Mammary epithelial cell (primary cell): ENCODE measurements at regions not wholly inside any gene's neighbourhood (a gene's known extent, or its start where the extent isn't known, plus 50 kb on each side); places are given as distances from the start of the nearest gene placed in this dataset.

Experiments used
- EZH2 ChIP-seq: IDR thresholded peaks from 2 replicates; pipeline ENCODE4 v1.6.1; 2012; ENCODE audit warnings: low read length, inconsistent platforms, borderline replicate concordance
- TF ChIP-seq, protein P1 (sequence below), 2 donors: IDR thresholded peaks in 1 of 2; conservative IDR thresholded peaks in 1 of 2; 2 replicates each; pipeline ENCODE4 v1.5.1; 2011 to 2012; ENCODE audit warnings: inconsistent platforms in 2 of 2, low read length in 2 of 2, mild to moderate bottlenecking in 2 of 2, control low read depth in 1 of 2, low read depth in 1 of 2; ENCODE audit not compliant: insufficient read depth in 1 of 2; ENCODE audit errors: extremely low read depth in 1 of 2

DNA sequence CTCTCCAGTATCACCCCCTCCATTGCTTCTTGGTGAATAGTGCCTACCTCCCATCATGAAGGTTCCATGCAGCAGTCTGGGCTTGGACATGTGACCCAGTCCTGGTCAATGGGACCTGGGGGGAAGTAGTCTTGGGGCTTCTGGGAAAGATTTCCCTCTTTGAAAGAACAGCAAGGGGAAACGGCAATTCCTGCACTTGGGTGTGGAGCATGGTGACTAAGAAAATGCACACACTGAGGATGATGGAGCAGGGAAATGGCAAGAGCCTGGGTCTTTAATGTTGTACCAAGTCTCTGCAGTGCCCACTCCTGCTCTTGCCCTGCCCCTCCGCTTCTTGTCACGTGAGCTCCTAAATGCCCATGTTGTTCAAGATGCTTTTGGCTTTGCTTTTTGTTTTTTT is 131.4 kb upstream of the SIX2 start:
- TF ChIP-seq, protein P1, sequence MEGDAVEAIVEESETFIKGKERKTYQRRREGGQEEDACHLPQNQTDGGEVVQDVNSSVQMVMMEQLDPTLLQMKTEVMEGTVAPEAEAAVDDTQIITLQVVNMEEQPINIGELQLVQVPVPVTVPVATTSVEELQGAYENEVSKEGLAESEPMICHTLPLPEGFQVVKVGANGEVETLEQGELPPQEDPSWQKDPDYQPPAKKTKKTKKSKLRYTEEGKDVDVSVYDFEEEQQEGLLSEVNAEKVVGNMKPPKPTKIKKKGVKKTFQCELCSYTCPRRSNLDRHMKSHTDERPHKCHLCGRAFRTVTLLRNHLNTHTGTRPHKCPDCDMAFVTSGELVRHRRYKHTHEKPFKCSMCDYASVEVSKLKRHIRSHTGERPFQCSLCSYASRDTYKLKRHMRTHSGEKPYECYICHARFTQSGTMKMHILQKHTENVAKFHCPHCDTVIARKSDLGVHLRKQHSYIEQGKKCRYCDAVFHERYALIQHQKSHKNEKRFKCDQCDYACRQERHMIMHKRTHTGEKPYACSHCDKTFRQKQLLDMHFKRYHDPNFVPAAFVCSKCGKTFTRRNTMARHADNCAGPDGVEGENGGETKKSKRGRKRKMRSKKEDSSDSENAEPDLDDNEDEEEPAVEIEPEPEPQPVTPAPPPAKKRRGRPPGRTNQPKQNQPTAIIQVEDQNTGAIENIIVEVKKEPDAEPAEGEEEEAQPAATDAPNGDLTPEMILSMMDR (conservative IDR thresholded peaks at IDR 0.05 in 1 of 2, IDR thresholded peaks at IDR 0.05 in 1 of 2; ENCODE audit: extremely low read depth in 1 of 2, insufficient read depth in 1 of 2, low read depth in 1 of 2, low read length in 2 of 2) = no peak
- no peak for TF ChIP-seq EZH2
